ENCODE measurements at regions not wholly inside any gene's neighbourhood (a gene's known extent, or its start where the extent isn't known, plus 50 kb on each side); places are given as distances from the start of the nearest gene placed in this dataset.
A peak's percentile ranks its signal among the peaks of the same experiment; 100 is the strongest.

- no peaks in the 10 kb centered on the region for H3K9me3 ChIP-seq (replicated peaks in 1 of 2; ENCODE audit: control insufficient read depth in 1 of 2, insufficient read depth in 1 of 2, low read length in 2 of 2)
- H3K4me1 ChIP-seq (ENCODE audit: control insufficient read depth in 1 of 2, insufficient read depth in 2 of 2, low read length in 2 of 2), result peaks cover 0 to 10% of the 10 kb centered on the region in 2 donors
- no peaks in the 10 kb centered on the region for H3K36me3 Mint-ChIP-seq
- H3K27ac ChIP-seq (ENCODE audit: low read depth in 1 of 2, low read length in 2 of 2), result no peak overlapping the region
- peaks cover 0 to 2% (median 0%) of the 10 kb centered on the region in 7 donors for H3K9me3 Mint-ChIP-seq
- no peaks in the 10 kb centered on the region for H4K20me1 ChIP-seq (ENCODE audit: insufficient read depth, low read length)
- no peaks in the 10 kb centered on the region for H3K36me3 ChIP-seq (replicated peaks in 1 of 2; ENCODE audit: control insufficient read depth in 1 of 2, insufficient read depth in 2 of 2, low read length in 2 of 2)
- H3K4me1 Mint-ChIP-seq, result peaks cover 10% of the 10 kb centered on the region
- H3K27me3 Mint-ChIP-seq (ENCODE audit: low read depth in 3 of 3), result peaks cover 0 to 6% (median under 1%) of the 10 kb centered on the region in 3 donors
- H3K79me2 ChIP-seq (ENCODE audit: insufficient read depth, low read length), result no peaks in the 10 kb centered on the region
- H3K4me3 ChIP-seq (replicated peaks in 1 of 3; ENCODE audit: low read depth in 2 of 3, low read length in 3 of 3), result no peak overlapping the region
- no peak overlapping the region for H3K9ac ChIP-seq (ENCODE audit: insufficient read depth, low read length, poor library complexity, severe bottlenecking)
- no peaks in the 10 kb centered on the region for H3K27me3 ChIP-seq (ENCODE audit: control insufficient read depth in 2 of 2, insufficient read depth in 2 of 2, low read length in 2 of 2)
- H3K27ac Mint-ChIP-seq, result peak overlapping the region in 1 of 7 donors; percentile 23
- TF ChIP-seq CTCF (IDR thresholded peaks at IDR 0.05), result no peak
- H3K4me2 ChIP-seq (replicated peaks; ENCODE audit: extremely low read depth, low read length, poor library complexity, severe bottlenecking), result no peak overlapping the region
- H3K4me3 Mint-ChIP-seq, result no peak overlapping the region
- peak in 2 of 3 donors; percentile 7 to 15 for DNase-seq
- H2AFZ ChIP-seq (ENCODE audit: insufficient read depth, low read depth, low read length, poor library complexity, severe bottlenecking), result no peak overlapping the region
- WGBS (ENCODE audit: insufficient coverage), result 100% methylated on average over 5 of the region's 6 CpGs
- intact Hi-C loops (cut with micrococcal nuclease), result no loop called here
Observed at GRCh38 chr6:6975459-6976111, 132.2 kb upstream of the RREB1 start.

- H3K27me3 ChIP-seq (ENCODE audit: control insufficient read depth in 2 of 2, insufficient read depth in 2 of 2, low read length in 2 of 2), result no peaks in the 10 kb centered on the region
- 93% methylated on average over 3 of the region's 4 CpGs for WGBS (ENCODE audit: insufficient coverage)
- H2AFZ ChIP-seq (ENCODE audit: insufficient read depth, low read depth, low read length, poor library complexity, severe bottlenecking), result no peak overlapping the region
- Mint-ChIP-seq H3K36me3 (no peaks in the 10 kb centered on the region), H3K27ac (no peak overlapping the region), H3K27me3 (ENCODE audit: low read depth in 3 of 3) (peaks cover 0 to 6% (median 2%) of the 10 kb centered on the region in 3 donors), H3K4me3 (no peak overlapping the region), H3K4me1 (peaks cover 10% of the 10 kb centered on the region), H3K9me3 (peaks cover 0 to 2% (median 0%) of the 10 kb centered on the region in 7 donors)
- H3K79me2 ChIP-seq (ENCODE audit: insufficient read depth, low read length), result no peaks in the 10 kb centered on the region
- peaks cover 0 to 10% of the 10 kb centered on the region in 2 donors for H3K4me1 ChIP-seq (ENCODE audit: control insufficient read depth in 1 of 2, insufficient read depth in 2 of 2, low read length in 2 of 2)
- H3K9ac ChIP-seq (ENCODE audit: insufficient read depth, low read length, poor library complexity, severe bottlenecking), result no peak overlapping the region
- intact Hi-C loops (cut with micrococcal nuclease), result no loop called here
- H3K4me3 ChIP-seq (replicated peaks in 1 of 3; ENCODE audit: low read depth in 2 of 3, low read length in 3 of 3), result no peak overlapping the region
- no peaks in the 10 kb centered on the region for H4K20me1 ChIP-seq (ENCODE audit: insufficient read depth, low read length)
- H3K36me3 ChIP-seq (replicated peaks in 1 of 2; ENCODE audit: control insufficient read depth in 1 of 2, insufficient read depth in 2 of 2, low read length in 2 of 2), result no peaks in the 10 kb centered on the region
- no peaks in the 10 kb centered on the region for H3K9me3 ChIP-seq (replicated peaks in 1 of 2; ENCODE audit: control insufficient read depth in 1 of 2, insufficient read depth in 1 of 2, low read length in 2 of 2)
- H3K4me2 ChIP-seq (replicated peaks; ENCODE audit: extremely low read depth, low read length, poor library complexity, severe bottlenecking), result no peak overlapping the region
- no peak overlapping the region for H3K27ac ChIP-seq (ENCODE audit: low read depth in 1 of 2, low read length in 2 of 2)
- DNase-seq, result no peak
- no peak for TF ChIP-seq CTCF (IDR thresholded peaks at IDR 0.05)
Observed at GRCh38 chr6:6976193-6976592, 131.6 kb upstream of the RREB1 start.

Data from CD14-positive monocyte (primary cell).